GM18519 (cell line): ENCODE measurements at regions not wholly inside any gene's neighbourhood (a gene's known extent, or its start where the extent isn't known, plus 50 kb on each side); places are given as distances from the start of the nearest gene placed in this dataset.

ENCODE experiments used
- ATAC-seq: cut with Tn5 transposase; IDR thresholded peaks from one replicate; pipeline ENCODE4 v1.9.1; 2021; ENCODE audit warnings: mild to moderate bottlenecking, moderate library complexity; ENCODE audit not compliant: unreplicated experiment, low FRiP score

DNA sequence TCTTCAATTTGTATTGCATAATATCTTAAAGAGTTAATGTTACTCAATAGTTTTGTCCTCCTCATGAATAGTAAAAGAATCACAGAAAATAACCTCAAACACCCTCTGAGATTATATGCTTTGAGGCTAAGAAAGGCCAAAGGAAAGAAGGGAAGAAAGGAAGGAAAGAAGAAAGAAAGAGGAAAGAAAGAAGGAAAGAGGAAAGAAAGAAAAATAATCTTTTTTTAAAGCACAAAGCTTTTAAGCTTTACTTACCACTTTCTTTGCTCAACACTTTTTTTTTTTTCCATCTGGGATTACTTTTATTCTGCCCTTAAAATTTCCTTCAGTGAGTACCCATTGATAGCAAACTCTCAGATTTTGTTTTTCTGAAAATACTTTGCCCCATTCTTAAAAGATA lies 369.1 kb downstream of the FGF9 start:
- no peak for ATAC-seq

DNA sequence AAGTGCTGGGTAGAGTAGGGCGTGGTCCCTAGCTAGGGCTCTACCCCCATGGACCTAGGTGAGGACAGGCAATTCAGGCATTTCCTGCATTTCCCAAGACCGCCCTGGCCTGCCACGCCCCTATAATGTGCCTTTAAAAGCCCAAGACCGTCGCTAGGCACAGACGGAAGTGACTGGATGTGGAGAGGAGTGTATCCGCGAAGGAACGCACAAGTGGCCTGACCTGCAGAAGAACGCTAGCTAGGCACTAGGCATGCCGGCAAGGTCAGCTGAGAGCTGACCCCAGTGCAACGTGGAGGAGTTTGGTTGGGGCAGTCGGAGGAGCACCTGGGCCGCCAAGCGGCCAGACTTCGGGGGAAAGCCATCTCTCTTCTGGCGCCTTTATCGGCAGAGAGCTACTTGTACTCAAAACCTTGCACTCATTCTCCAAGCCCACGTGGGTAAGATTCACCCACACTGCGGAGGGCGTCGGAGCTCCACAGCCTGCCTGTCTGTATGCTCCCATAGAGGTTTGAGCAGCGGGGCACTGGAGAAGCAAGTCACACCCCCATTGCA lies 370.0 kb downstream of the FGF9 start:
- ATAC-seq, result no peak

DNA sequence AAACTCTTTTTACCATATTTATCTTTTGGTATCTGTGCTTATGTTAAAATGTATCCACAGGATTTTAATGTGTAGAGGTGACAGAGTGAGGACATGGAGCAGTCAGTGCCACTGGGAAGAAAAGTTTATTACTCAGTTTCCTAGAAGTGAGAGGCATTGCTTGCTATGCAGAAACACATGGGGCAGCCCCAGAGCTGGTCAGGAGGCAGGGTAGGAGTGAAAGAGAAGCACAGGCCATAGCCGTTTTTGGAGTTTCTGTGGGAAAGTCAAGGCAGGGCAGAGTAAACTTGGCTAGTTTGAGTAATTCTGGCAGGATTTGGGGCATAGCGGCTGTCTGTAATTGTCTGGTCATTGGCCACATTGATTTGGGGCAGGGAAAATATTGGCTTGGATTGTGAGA lies 370.9 kb downstream of the FGF9 start:
- ATAC-seq, result no peak

DNA sequence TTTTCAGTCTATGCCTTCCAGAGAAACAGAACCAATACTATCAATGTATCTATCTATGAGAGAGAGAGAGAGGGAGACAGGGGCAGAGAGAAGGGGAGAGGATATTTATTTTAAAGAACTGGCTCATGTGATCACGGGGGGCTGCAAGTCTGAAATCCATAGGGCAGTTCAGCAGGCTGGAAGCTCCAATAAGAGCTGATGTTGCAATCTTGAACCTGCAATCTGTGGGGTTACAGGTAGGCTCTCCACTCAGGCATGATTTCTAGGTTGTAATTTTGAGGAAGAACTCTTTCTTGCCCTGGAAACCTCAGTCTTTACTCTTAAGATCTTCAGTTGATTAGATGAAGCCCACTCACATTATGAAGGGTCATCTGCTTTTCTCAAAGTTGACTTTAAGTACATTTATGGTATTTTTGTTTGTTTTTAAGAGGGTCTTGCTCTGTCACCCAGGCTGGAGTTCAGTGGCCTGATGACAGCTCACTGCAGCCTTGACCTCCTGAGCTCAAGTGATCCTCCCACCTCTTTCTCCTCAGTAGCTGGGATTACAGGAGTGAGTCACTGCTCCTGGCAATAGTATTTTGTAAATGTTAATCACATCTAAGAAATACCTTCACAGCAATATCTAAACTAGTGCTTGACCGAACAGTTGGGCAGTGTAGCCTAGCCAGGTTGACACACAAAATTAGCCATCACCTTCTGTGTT lies 376.4 kb downstream of the FGF9 start:
- ATAC-seq, result no peak

DNA sequence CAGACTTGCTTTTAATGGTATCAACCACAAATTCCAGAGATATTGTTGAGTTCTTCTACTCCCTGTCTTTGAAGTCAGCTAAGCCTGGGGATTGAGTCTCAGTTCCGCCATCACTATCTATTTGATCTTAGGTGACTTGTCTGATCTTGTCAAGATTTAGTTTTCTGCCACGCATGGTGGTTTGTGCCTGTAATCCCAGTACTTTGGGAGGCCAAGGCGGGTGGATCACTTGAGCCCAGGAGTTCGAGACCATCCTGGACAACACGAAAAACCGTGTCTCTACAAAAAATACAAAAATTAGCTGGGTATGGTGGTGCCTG lies 376.9 kb downstream of the FGF9 start:
- no peak for ATAC-seq

DNA sequence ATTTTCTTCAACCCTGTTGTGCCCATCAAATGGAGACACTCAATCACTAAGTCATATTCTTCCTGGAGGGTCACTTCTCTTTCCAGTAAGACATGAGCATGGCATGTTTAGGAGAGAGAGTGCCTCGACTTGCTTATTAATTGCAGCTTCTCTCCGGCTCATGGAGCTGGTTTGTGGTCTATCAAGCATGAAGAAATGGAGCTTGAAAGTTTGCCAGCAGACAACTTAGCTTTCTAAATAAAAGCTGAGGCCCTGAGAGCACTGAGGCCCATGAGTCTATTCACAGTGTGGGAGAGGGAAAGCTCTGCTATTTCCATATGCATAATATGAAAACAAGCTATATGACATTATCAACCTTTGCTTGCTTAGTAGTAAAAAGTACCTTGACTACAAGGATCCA lies 378.5 kb downstream of the FGF9 start:
- no peak for ATAC-seq

DNA sequence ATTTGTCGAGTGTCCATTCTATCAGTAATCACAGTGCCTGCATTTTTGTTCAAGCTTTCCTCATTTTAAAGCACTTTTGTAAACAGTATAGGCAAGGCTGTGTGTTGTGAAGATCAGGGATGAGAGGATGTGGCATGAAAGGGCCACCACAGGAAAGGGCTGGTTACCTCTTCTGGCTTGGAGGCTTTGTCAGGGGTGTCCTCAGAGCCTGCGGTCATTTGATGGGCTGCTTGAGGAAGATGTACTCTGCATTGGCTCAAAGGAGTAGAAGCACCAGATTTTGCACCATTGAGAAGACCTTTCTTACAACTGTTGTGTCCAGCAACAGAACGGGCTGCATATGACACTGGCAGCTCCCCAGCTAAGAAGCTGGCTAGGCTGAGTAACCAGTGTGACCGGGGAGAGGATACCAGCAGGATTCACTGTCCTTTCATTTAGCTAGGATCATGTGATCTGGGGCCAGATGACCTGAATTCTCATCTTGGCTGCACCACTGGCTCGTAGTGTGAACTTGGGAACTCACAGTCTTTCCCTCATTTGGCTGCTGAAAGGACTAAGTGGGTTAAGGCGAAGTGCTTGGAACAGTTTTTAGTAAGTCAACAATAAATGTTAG lies 380.2 kb downstream of the FGF9 start:
- no peak for ATAC-seq

DNA sequence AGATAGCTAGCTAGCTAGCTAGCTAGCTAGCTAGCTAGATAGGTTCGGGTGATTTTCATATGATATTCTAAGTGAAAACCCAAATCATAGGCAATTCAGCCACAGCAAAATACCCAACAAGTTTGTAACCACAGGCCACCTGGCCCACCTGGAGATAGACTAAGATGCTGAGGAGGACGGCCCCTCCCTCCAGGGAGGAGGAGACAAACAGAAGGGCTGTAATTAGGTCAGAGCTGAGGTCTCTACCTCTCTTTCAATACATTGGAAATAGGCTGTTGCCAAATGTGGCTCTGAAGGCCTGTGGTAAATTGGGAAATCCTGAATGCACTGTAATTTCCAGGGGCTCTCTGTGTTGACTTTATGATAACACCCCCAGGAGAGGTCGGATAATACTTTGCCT lies 382.2 kb downstream of the FGF9 start:
- no peak for ATAC-seq

DNA sequence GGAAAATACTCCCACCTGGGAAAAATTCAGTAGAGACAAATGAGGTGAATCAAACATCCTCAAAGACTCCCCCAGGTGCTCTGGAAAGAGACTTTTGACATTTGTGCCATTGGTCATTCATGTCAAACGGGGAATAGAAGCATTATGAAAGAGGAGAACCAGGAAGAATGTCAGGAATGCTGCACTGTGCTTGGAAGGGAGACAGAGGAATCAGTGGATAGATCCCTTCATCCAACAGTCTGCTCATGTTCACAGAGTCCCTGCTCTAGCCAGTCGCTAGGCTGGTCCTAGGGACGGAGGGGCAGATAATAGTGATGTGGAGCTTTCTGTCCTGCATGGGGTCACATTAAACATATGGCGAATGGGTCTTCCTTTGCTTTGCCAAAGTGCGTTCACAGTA lies 384.4 kb downstream of the FGF9 start:
- no peak for ATAC-seq

DNA sequence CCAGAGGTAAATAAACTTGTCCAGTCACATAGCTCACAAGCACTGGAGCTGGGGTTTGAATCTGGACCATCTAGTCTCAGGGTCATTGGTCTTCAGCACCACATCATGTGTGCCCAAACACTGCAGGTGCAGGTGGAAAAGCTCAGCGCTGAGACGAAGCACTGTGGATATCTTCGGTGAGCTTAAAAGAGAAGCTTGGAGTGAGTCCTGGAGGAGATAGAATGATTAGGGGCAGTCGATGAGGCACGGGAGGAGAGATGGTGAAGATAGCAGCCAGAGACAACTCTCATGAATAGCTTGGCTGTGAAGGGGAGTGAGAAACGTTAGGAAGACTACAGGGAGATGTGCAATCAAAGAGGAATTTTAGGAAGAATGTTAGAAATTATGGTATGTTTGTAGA lies 389.3 kb downstream of the FGF9 start:
- ATAC-seq, result no peak

DNA sequence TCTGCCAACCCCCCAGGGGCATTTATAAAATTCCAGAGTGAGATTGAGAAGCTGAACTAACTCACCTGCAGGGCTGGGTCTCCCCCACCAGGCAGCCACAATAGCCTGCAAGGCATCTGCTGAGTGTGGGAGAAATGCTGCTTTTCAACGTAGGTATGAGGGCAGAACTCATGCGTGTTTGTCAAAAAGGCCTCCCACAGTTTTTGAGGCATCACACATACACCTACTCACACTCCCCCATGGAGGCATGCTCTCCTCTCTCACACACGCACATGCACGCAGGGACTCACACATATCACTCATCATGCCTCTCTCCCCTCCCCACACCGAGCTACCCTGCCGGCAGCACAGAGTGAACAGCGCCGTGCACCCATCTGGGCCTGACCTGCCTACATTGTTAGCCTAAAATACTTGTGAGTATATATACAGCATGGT lies 390.5 kb downstream of the FGF9 start:
- peak; percentile 57 for ATAC-seq

DNA sequence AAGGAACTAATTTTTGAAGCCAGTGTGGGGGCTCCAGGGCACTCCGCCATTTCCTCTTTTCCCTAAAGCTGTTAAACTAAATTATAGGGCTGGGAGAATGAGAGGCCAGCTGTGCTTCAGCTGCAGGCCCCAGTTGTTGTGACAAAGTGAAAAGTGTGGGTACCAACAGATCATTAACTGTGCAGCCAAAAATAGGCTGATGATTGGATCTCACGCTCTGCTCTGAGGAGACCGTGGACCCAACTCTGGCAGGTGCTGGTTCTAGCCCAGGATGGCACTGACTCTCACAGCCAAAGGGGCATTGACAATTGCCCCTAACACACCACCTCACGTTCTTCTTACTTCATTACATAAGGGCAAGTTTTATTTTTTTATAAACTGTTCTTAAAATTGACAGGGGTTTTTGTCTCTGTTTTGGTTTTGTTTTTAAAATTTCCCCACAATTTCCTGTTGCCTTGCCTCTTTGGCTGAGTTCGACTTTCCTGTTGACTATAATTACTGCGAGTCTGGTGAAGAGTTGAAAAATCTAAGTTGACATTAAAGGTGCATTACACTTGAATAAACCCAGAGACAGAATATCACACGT lies 391.0 kb downstream of the FGF9 start:
- peak; percentile 38 for ATAC-seq

DNA sequence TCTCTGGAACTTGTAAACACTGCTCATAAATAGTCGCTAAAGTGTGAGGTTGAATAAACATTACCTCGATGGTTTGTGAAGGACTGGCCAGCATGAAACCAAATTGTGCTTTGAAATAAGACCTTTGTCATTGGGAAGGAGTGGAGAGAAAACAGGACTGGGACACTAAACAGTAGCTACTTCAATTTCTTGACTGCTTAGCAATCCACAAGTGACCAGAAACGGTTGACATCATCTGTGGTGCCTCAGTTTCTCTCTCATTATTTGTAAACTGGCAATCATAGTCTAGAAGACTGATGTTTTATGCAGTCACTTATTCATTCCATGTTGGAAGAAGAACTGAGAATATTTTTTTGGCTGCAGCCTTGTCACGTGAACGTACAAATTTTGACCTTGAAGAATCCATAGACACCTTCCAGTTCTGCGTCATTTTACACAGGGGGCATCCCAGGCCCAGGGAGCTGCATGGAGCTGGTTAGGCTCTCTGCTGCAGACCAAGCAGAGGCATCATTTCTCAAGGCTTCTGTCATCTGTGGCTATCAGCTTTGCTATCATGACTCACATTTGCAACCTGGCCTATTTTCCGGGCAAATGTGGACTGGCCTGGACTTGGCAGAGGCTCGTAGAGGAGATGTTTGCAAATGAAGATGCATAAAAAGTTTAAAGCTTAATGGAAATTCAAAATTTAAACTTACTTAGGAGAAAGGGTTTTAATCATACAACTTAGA lies 391.8 kb downstream of the FGF9 start:
- ATAC-seq, result no peak

DNA sequence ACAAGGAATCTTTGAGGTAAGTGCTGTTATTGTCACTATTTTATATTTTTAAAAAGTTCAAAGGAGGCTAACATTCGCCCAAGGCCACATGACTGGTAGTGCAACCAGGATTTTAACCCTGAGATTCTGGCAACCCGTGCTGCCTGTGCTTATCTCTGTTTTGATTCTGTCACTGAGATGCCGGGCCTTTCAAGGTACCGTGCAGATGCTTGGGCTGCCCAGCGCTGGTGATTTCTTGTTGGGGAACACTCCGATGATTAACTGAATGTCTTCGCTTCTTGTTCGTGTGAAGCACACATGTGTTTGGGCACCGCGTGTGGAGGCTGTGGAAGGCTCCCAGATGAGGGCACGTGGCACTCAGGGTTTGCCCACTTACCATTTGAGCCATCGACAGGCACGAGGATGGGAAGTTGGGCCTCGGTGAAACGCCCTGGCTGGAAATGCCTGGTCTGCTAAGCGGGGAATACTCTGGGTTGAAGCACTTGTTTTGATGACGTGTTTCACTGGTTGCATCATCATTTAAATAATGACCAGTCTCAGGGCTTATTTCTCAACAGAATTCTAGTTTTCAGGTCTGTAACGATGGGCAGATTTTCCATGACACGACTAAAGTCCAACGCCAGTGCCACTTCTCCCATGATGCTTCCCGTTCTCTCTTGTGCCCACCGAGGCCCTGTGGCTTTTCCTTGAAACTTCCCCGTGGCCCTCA lies 392.7 kb downstream of the FGF9 start:
- ATAC-seq, result no peak

DNA sequence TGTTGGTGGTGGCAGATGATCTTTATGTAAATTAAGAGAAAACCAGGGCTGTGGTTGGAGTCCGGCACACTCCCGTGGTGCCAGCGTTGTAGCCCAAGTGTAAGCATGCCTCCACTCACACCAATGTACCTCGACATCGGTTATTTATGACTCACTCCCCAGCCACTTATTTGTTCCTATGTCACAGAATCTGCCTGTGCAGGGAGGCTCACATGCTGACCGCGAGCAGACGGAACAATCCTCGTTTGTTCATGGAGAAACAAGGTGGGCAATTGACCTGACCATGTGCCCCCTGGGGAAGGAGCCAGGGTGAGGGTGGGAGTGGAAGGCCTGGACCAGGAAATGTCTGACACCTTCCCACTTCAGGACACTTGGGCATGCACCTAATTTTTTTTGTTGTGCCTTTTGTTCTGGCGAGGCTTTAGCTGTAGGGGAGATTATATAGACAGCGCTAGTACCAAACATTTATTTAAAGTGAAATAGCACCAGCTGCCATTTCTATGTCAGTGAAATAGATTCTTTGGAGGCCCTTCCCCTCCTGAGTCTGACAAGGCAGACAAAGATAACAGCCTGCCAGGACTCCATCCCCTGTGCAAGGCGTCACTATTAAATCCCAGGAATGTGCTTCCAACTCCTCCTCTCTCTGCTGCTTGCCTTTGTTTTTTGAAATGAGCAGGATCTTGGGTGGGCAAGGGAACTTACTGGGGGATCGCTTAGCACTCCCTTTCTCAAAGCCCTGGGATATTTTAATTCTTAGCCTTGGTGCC lies 394.2 kb downstream of the FGF9 start:
- no peak for ATAC-seq

DNA sequence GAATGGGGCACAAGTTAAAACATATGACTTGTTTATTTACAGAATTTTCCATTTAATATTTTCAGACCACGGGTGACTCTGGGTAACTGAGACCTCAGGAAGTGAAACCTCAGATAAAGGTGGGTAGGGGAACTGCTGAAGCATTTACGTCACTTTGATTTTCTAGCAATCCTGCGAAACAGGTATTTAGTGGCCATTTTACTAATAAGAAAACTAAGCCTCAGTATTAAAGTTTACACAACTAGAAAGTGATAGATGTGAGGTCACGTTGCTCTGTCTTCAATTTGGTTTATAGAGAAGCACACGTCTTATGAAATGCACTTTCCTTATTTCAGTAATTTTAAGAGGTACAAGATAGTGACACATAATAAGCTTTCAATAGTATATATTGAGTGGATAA lies 402.8 kb downstream of the FGF9 start:
- no peak for ATAC-seq

DNA sequence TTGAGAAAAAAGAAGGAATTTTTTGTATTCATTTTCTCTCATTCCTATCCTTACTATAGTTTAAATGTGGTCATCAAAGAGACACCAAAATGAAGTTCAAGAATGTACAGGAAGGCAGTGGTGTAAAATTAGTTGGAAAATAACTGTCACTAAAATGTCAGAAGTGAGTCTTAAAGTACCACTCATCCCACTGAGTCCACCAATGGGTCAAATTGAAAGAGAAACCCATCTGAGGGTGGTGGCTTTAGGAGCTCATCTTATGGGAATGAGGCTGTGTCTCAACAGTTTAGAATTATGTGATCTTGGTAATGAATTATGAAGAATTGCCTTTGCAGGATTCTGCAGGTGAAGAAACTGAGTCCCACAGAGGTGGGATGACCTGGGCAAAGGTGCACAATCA lies 403.5 kb downstream of the FGF9 start:
- no peak for ATAC-seq

DNA sequence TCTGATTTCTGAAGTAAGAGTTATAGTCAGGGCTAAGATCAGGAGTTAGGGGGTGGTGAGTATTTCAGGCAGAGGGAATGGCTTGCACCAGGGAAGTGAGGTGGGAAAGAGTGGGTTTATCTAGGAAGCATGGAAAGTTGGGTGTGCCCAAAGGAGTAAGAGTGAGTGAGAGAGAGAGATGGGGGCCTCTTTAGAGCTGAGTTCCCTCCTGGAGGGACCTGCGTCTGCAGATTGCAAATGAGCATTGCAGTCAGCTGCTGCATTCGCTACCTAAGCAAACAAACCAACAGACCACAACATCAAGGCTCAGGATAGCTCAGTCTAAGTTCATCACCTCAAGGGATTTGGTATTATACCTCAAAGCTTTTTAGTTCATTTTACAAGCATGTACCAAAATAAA lies 405.8 kb downstream of the FGF9 start:
- ATAC-seq, result peak; percentile 37

DNA sequence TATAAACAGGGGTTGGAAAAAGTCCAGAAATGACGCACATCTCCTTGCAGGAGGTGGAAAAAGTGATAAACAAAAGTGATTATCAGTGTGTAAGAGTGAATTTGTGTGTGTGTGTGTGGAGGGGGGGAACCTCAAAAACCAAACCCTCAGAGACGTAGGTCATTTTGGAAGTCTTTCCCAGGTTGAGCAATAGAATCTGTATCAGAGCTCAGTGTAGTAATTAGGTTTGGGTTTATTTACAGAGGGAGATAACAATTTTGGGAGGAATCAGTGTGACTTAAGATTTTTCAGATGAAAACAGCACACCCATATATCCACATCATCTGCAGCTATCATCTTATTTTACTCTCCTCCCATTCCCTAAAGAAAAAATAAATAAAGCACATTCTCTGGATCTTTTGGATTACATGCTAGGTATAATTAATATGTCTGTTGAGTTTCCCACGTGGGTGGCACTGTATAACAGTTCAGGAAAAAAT lies 406.4 kb downstream of the FGF9 start:
- ATAC-seq, result no peak

DNA sequence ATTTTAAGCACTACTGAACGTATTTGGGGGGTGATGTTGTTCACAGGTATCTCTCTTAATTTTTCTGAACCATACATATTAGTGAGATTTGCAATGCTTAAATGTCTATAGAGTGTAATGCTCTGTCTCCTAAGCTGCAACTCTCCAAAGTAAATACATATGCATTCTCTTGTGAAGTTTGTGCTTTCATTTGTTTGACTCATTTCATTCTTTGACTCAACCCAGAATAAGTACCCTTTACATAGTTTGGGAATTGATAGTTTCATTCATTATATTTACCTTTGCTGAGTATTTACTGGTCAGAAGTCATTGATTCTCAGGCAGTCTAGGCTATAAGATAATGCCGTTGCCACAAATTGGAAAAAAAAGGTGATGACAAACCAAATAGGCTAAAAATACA lies 406.9 kb downstream of the FGF9 start:
- ATAC-seq, result no peak
